ENCODE measurements at regions not wholly inside any gene's neighbourhood (a gene's known extent, or its start where the extent isn't known, plus 50 kb on each side); places are given as distances from the start of the nearest gene placed in this dataset.

DNA sequence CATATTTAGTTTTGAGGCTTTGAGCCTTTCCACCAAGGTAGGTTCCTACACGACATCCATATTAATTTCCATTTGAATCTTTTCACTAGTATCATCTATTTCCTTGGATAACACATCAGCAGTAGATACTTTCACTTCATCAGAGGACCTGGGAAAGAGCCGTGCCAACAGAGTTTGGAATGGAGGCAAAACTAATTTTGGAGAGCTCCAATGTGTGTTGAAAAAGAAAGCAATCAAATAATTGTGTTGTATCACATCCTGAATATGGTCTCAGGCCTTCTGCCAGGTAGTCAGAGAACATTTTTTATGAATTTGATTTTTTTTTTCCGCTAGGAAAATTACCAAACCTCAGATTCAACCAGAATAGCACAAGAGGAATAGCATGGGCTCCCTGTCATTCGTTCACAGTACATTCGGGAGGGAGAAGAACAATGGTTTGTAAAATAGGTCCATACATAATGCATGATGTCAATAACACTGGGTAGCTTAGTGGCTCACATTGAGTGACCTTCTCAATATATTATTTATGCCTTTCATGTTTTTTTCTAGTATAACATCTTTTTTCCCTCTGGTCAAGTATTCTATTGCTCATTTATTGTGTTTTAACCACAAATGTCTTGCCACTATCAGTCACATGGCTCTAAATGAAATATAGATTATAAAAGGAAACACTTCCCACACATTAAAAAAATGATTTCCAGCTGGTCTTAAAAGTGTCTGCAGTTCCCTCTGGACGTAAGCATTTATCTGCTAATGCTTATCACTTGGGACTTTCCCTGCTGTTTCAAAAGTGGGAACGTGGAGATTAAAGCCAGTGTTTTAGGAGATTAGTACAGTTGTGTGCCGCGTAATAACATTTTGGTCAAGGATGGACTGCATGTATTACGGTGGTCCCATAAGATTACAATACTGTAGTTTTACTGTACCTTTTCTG, 68.6 kb upstream of the RAPH1 start:
- TF ChIP-seq POLR2AphosphoS5 (IDR thresholded peaks at IDR 0.05) = no peak
- TF ChIP-seq, protein P1, sequence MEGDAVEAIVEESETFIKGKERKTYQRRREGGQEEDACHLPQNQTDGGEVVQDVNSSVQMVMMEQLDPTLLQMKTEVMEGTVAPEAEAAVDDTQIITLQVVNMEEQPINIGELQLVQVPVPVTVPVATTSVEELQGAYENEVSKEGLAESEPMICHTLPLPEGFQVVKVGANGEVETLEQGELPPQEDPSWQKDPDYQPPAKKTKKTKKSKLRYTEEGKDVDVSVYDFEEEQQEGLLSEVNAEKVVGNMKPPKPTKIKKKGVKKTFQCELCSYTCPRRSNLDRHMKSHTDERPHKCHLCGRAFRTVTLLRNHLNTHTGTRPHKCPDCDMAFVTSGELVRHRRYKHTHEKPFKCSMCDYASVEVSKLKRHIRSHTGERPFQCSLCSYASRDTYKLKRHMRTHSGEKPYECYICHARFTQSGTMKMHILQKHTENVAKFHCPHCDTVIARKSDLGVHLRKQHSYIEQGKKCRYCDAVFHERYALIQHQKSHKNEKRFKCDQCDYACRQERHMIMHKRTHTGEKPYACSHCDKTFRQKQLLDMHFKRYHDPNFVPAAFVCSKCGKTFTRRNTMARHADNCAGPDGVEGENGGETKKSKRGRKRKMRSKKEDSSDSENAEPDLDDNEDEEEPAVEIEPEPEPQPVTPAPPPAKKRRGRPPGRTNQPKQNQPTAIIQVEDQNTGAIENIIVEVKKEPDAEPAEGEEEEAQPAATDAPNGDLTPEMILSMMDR (IDR thresholded peaks at IDR 0.05) = no peak
- TF ChIP-seq POLR2A (IDR thresholded peaks at IDR 0.05) = no peak
